ENCODE measurements at regions not wholly inside any gene's neighbourhood (a gene's known extent, or its start where the extent isn't known, plus 50 kb on each side); places are given as distances from the start of the nearest gene placed in this dataset.

DNA sequence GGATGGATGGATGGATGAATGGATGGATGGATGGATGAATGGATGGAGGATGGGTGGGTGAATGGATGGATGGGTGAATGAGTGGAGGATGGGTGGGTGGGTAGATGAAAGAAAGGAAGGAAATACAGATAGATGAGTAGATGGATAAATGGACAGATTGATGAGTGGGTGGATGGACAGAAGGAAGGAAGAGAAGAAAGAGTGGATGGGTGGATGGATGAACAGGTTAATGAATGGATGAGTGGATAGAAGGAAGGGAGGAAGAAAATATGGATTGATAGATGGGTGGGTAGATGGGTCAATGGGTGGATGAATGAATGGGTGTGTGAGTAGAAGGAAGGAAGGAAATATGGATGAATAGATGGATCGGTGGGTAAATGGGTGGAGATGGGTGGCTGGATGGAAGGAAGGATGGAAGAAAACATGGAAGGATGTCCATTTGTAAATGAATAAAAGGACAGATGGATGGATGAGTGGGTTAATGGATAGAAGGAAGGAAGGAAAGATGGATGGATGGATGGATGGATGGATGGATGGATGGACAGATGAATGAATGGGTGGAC is 97.3 kb upstream of the TNRC6C start:
- no peak overlapping the region for H3K9ac ChIP-seq (replicated peaks in 1 of 4; ENCODE audit: extremely low read depth in 1 of 4, low read depth in 3 of 4, low read length in 3 of 4)
- H3K14ac ChIP-seq (ENCODE audit: insufficient read length) = no peak overlapping the region
- H2BK5ac ChIP-seq (ENCODE audit: low read depth, low read length) = no peak overlapping the region
- H2BK12ac ChIP-seq (ENCODE audit: low read depth, low read length) = no peak overlapping the region
- WGBS, 2 experiments (ENCODE audit: extremely low coverage in 1 of 2, insufficient coverage in 1 of 2, insufficient read length in 1 of 2, insufficient replicate concordance in 2 of 2, low coverage in 1 of 2, low lambda C conversion rate in 2 of 2, missing lambda C conversion rate in 1 of 2) = 93 to 100% methylated on average over 1 of the region's 1 CpG
- H2BK20ac ChIP-seq (ENCODE audit: low read length) = no peak overlapping the region
- no peak overlapping the region for H3K23ac ChIP-seq (ENCODE audit: insufficient read length)
- H3K79me1 ChIP-seq (ENCODE audit: low read depth, low read length) = no peaks in the 10 kb centered on the region
- H4K5ac ChIP-seq (ENCODE audit: insufficient read length, low read depth, low read length) = no peak overlapping the region
- H2BK120ac ChIP-seq (replicated peaks; ENCODE audit: low read depth, low read length) = no peak overlapping the region
- no peak overlapping the region for H3K27ac ChIP-seq (ENCODE audit: low read depth, low read length)
- H4K8ac ChIP-seq (ENCODE audit: extremely low read depth, insufficient read depth, low read length) = no peak overlapping the region
- POLR2A ChIA-PET (ENCODE audit: partially characterized antibody) = no interaction called here
- FAIRE-seq = no peak
- H3K4me3 ChIP-seq (ENCODE audit: extremely low read depth in 1 of 4, insufficient read depth in 2 of 4, low read depth in 3 of 4, low read length in 4 of 4) = no peak overlapping the region
- H4K20me1 ChIP-seq (replicated peaks in 1 of 2; ENCODE audit: control insufficient read depth in 1 of 2, insufficient read depth in 2 of 2, low read length in 2 of 2) = no peaks in the 10 kb centered on the region
- H3K27me3 ChIP-seq (replicated peaks in 1 of 4; ENCODE audit: control insufficient read depth in 3 of 4, extremely low read depth in 1 of 4, insufficient read depth in 3 of 4, low read length in 3 of 4) = no peaks in the 10 kb centered on the region
- H3K4me2 ChIP-seq (ENCODE audit: insufficient read depth in 1 of 2, low read depth in 2 of 2, low read length in 2 of 2) = no peak overlapping the region
- no peak overlapping the region for H4K91ac ChIP-seq (replicated peaks; ENCODE audit: insufficient read length, low read length)
- H3K4ac ChIP-seq (replicated peaks; ENCODE audit: insufficient read length, low read depth, low read length) = no peak overlapping the region
- H2AFZ ChIP-seq (ENCODE audit: low read length) = no peak overlapping the region
- H2AK5ac ChIP-seq (ENCODE audit: low read depth, low read length) = no peak overlapping the region
- CTCF ChIA-PET (ENCODE audit: partially characterized antibody) = no interaction called here
- H3K36me3 ChIP-seq (ENCODE audit: control insufficient read depth in 2 of 4, insufficient read depth in 4 of 4, low read length in 3 of 4) = no peaks in the 10 kb centered on the region
- H3K9me3 ChIP-seq (ENCODE audit: insufficient read depth in 2 of 2, low read depth in 1 of 2, low read length in 1 of 2) = no peaks in the 10 kb centered on the region
- H3K79me2 ChIP-seq (ENCODE audit: control insufficient read depth in 1 of 2, insufficient read depth in 2 of 2, low read length in 2 of 2) = no peaks in the 10 kb centered on the region
- H3K56ac ChIP-seq (replicated peaks; ENCODE audit: insufficient read length, low read depth, low read length) = no peak overlapping the region
- peaks cover 0 to 3% (median 0%) of the 10 kb centered on the region in 4 experiments; a peak in 1 of 7 replicates for H3K4me1 ChIP-seq (replicated peaks in 1 of 4; ENCODE audit: control insufficient read depth in 3 of 4, insufficient read depth in 4 of 4, low read length in 3 of 4)
- H3K18ac ChIP-seq (ENCODE audit: extremely low read depth, low read length) = no peak overlapping the region
- DNase-seq (ENCODE audit: low read depth in 1 of 2, low spot score in 2 of 2) = no peak
- H3K23me2 ChIP-seq (ENCODE audit: low read depth, low read length) = peaks cover 13% of the 10 kb centered on the region; the same call in 1 of the 2 replicates
- no peak overlapping the region for H2BK15ac ChIP-seq (ENCODE audit: low read length)
- TF ChIP-seq TEAD4 (IDR thresholded peaks at IDR 0.05; ENCODE audit: low read depth, low read length) = no peak
- no peak for TF ChIP-seq KDM1A (IDR thresholded peaks at IDR 0.05; ENCODE audit: borderline replicate concordance, low read length)
- no peak for TF ChIP-seq CHD1 (IDR thresholded peaks at IDR 0.05; ENCODE audit: low read depth, low read length)
- TF ChIP-seq SAP30 (IDR thresholded peaks at IDR 0.05; ENCODE audit: insufficient read depth, insufficient replicate concordance, low read length) = no peak
- no peak for TF ChIP-seq EZH2 (IDR thresholded peaks at IDR 0.05; ENCODE audit: low read depth, low read length, severe bottlenecking)
- TF ChIP-seq RXRA (IDR thresholded peaks at IDR 0.05; ENCODE audit: insufficient read depth, low read depth, low read length) = no peak
- TF ChIP-seq EP300 (IDR thresholded peaks at IDR 0.05; ENCODE audit: borderline replicate concordance in 1 of 2, low read depth in 2 of 2, low read length in 2 of 2) = no peak
- TF ChIP-seq CTBP2 (IDR thresholded peaks at IDR 0.05; ENCODE audit: borderline replicate concordance, insufficient read depth, insufficient read length, low read length) = no peak
- TF ChIP-seq HDAC2 (IDR thresholded peaks at IDR 0.05; ENCODE audit: borderline replicate concordance in 1 of 2, low read depth in 2 of 2, low read length in 2 of 2) = no peak
- no peak for TF ChIP-seq RBBP5 (IDR thresholded peaks at IDR 0.05; ENCODE audit: borderline replicate concordance, low read depth, low read length)
- no peak for TF ChIP-seq HDAC6 (IDR thresholded peaks at IDR 0.05; ENCODE audit: low read depth, low read length)
- TF ChIP-seq RFX5 (IDR thresholded peaks at IDR 0.05; ENCODE audit: borderline replicate concordance, low read depth, low read length) = no peak
